Ascending aorta (tissue), 2 donors: ENCODE measurements at regions not wholly inside any gene's neighbourhood (a gene's known extent, or its start where the extent isn't known, plus 50 kb on each side); places are given as distances from the start of the nearest gene placed in this dataset.

ENCODE experiments used
- DNase-seq, 2 donors: peaks; one replicate each; pipeline ENCODE4 v3.0.0-alpha.2; 2019; ENCODE audit warnings: low spot score in 2 of 2
- H3K27ac ChIP-seq, 2 donors: fragments of 200-600 bp; sonication (generic); one replicate each; pipeline ENCODE4 v1.5.1; 2016 to 2017; ENCODE audit warnings: mild to moderate bottlenecking in 1 of 2
- H3K27me3 ChIP-seq: fragments of 200-600 bp; sonication (generic); one replicate; pipeline ENCODE4 v1.5.1; 2017
- H3K36me3 ChIP-seq, 2 donors: fragments of 200-600 bp; sonication (generic); one replicate each; pipeline ENCODE4 v1.5.1; 2016
- H3K4me1 ChIP-seq, 2 donors: fragments of 200-600 bp; sonication (generic); one replicate each; pipeline ENCODE4 v1.5.1; 2016 to 2017; ENCODE audit warnings: mild to moderate bottlenecking in 1 of 2
- H3K4me3 ChIP-seq, 2 donors: fragments of 200-600 bp; sonication (generic); one replicate each; pipeline ENCODE4 v1.5.1; 2016 to 2017; ENCODE audit warnings: mild to moderate bottlenecking in 1 of 2
- H3K9me3 ChIP-seq, 2 donors: fragments of 200-600 bp; sonication (generic); one replicate each; pipeline ENCODE4 v1.5.1; 2016
- CTCF ChIP-seq, 3 experiments: fragments of 200-600 bp in 2 of 3; fragments of 450-650 bp in 1 of 3; sonication (generic) in 2 of 3; IDR thresholded peaks; one replicate each; pipeline ENCODE4 v1.5.1; 2016 to 2019; ENCODE audit warnings: antibody characterized with exemption in 3 of 3, mild to moderate bottlenecking in 1 of 3, moderate library complexity in 1 of 3
- intact Hi-C: fragments of 100-400 bp; cut with DNase I; formaldehyde crosslinking; loops from one replicate; pipeline ENCODE4 v1.15.1; 2023

- H3K9me3 ChIP-seq, result no peaks in the 10 kb centered on the region
- no peaks in the 10 kb centered on the region for H3K27me3 ChIP-seq
- no peak overlapping the region for H3K4me3 ChIP-seq
- no peak for TF ChIP-seq CTCF (IDR thresholded peaks at IDR 0.05)
- intact Hi-C loops, result no loop called here
- H3K36me3 ChIP-seq, result no peaks in the 10 kb centered on the region
- no peaks in the 10 kb centered on the region for H3K4me1 ChIP-seq
- no peak for DNase-seq
- H3K27ac ChIP-seq, result no peak overlapping the region
Observed at GRCh38 chr6:127058027-127058426, 60.4 kb upstream of the RSPO3 start.

GRCh38 chr6:127058936-127059335 lies 59.5 kb upstream of the RSPO3 start:
- Histone ChIP-seq H3K27me3 (no peaks in the 10 kb centered on the region), H3K36me3 (no peaks in the 10 kb centered on the region), H3K4me1 (no peaks in the 10 kb centered on the region), H3K4me3 (no peak overlapping the region), H3K27ac (no peak overlapping the region), H3K9me3 (no peaks in the 10 kb centered on the region)
- no peak for DNase-seq
- intact Hi-C loops, result no loop called here
- TF ChIP-seq CTCF (IDR thresholded peaks at IDR 0.05), result no peak
